GM19240 (cell line): ENCODE measurements at regions not wholly inside any gene's neighbourhood (a gene's known extent, or its start where the extent isn't known, plus 50 kb on each side); places are given as distances from the start of the nearest gene placed in this dataset.
"Not testable (repeated sequence)": the region's sequence is repeated elsewhere in the genome, so short reads cannot be mapped to it uniquely, and the experiment has no call there.

Experiments
- DNase-seq: peaks from one replicate; pipeline ENCODE4 v3.0.0; 2011; ENCODE audit warnings: low spot score; ENCODE audit not compliant: insufficient read length

GRCh38 chr13:74306496-74306895 lies 172.3 kb upstream of the KLF12 start:
- no peak for DNase-seq

DNA sequence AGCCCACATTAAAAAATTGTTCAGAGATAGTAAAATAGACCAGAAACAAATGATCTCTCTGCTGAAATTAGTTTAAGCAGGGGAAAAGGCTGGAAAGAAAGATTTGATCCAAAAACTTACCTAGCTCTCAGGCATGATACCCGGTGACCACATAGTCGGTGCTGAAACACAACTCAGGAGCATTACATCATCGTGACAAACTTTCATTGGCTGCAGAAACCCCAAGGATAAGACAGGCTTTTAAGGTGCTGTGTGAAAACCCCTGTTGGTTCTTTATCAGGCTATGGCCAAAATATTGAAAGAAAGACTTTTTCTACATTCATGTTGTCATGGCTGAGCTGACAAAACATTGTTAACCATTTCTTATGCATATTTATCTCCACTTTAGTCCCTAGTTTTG lies 171.7 kb upstream of the KLF12 start:
- no peak for DNase-seq

GRCh38 chr13:74301258-74301935 lies 167.2 kb upstream of the KLF12 start:
- no peak for DNase-seq

DNA sequence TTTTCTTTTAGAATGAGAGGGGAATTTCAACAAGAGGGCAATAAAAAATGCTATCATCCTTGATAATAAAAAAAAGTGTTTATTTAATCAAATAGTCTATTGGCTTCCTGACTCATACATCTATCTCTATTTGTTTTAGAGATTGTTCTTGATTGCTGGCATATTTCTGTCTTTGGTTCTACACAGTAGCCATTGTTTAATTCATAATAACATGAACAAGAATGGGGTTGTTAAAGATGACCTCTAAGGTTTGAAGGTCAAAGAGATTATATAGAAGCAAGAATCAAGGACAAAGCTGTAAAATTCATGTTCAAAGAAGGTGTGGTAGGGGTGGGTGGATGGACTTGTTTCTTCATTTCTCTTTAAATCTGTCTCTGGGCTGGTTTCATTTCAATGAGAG lies 166.0 kb upstream of the KLF12 start:
- no peak for DNase-seq

DNA sequence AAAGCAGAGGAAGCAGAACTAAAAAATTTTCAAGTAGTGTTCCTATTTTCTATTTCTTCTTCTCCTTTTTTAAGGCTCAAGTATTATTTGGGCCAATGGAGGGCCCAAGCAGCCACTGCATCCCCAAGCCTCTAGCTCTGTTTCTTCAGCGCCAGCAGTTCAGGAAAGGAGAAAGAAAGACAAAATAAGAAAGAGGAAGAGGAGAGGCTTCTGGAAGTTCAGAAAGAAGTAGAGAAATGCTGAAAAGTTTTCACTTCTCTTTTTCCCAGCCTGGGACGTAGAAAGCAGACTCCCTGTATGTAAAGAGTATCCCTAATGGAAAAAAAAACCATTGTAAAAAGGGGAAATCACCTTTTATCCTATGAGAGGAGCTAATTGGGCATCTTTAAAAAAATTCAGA lies 165.5 kb upstream of the KLF12 start:
- no peak for DNase-seq

- no peak for DNase-seq
These were observed 164.7 kb upstream of the KLF12 start for GRCh38 chr13:74298923-74299322.

DNA sequence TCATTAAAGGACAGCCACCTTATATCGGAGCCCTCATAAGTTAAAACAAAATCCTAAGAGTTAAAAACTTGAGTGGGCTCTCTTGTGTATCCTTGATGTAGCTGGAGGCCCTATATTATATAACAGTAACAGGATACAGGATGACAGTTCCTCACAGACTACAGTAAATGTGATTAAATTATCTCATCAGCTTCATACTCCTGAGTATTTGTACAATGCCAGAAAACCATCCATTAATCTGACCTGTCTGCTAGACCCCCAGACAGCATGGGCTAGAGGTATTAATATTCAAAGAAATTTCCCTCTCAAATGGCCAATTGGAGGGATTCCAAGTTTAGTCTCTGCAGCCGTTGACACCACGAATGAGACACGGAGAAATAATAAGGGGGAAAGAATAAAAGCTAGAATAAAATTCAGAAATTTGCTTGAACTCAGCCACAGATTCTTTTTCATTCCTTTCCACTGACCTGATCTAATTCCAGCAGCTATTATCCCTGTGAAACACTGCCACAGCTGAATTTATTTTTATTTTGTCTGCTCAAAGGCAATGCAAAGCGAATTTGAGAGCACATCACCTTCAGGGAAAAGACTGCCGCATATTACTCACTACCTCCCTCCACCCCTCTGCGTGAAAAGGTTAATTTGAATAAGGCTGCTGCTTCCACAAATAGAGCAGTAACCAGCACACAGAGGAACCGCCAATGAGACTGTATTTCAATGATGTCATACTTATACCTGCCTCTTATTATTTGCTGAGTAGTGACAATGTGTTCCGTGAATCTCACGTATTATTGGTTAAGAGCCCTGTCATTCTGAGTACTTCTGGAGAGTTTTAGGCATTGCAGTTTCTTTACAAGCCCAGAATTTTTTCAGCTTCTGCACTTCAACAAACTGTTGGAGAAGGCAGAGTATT lies 155.9 kb upstream of the KLF12 start:
- DNase-seq, result peak; percentile 5

- DNase-seq, result no peak
These were observed 154.9 kb upstream of the KLF12 start for GRCh38 chr13:74289107-74289506.

DNA sequence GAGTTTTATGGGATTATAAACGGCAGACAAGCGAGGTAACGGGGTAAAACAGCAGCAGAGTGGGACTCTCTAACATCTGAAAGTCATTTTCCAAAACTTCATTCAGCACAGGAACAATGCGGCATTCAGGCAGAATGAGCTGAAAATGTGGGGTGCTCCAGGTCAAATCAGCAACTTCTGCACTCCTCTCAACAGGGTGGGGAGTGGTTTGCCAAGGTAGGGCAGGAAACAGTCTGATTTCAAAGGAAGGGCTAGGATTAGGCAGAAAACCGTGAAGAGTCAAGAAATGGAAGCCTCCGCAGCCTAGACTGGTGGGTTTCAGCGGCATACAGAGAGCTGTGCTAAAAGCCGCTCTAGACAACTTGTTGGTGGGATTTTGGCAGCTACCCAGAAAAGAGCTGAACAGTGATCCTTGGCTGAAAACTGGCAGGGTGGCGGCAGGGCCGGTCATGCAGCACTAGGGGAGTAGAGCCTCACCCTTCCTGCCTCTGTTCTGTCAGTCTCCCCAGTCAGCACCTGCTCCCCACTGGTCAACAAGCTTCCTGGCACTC lies 154.2 kb upstream of the KLF12 start:
- no peak for DNase-seq

DNA sequence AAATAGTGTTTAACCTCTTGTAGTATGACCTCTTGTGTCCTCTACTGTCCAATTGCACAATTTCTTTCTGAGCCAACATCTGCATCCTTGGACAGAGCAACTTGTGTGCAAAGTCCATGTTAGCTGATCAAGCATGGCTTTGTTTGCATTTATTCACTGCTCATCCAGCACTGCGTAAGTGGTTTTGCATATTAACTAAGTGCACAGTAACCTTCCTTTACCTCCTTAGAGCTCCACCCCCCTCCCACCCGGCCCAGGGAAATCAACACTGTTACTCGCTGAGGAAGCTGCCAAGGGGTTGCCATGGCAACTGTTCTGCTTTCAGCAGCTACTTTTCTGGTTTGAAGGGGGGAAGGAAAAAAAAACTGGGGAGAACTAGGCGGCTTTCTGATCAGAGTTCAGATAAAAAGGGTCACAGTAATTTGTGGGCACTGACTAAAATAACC lies 153.5 kb upstream of the KLF12 start:
- DNase-seq, result peak; percentile 4

- DNase-seq, result no peak
These were observed 146.7 kb upstream of the KLF12 start for GRCh38 chr13:74280795-74281490.

DNA sequence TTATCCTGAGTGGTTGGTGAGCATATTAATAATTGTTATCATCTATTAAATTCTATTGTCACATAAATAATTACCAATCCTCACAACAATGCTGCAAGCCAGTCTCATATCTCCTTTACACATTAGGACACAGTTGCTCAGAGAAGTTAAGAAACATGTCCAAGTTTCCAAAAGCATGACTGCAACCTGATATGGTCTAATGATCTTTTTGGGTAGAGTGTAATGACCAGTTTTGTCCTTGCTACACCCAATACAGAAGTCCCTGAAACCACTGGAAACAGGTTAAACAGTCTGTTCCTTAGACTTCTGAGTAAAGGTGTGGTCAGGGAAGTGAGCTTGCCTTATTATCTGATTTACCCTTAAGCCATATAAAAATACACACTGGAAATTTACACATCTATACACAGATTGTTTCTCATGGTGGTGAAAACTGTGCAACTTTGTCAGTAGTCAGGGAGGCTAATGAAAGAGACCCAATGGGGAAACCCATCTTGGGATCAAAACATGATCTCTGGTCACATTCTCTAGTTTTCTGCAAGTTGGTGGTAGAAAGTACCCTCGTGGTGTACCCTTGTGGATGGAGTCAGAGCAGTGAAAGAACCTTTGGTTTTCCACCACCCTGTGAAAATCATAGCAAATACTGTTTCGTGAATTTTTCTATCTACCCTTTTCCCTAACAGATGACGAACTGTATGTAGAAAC lies 146.0 kb upstream of the KLF12 start:
- DNase-seq, result no peak

GRCh38 chr13:74278901-74279300 lies 144.7 kb upstream of the KLF12 start:
- no peak for DNase-seq

- DNase-seq, result no peak
These were observed 140.7 kb upstream of the KLF12 start for GRCh38 chr13:74274916-74275315.

DNA sequence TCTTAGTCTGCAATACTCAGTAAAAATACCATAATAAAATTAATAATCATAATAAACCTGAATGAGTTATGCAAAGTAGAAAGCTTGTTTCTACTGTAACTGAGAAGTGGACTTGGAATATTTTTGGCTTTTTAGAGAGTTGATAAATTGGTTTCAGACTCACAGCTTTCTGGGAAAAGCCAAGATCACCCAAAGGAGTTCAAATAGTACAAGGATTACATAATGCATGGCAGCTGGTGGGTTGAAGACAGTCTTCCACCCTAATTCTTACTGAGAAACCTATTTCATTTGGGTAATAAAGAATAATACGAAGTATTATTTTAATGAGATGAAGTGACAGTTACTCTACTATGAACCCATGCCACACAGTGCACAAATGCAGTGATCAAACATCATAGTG lies 139.4 kb upstream of the KLF12 start:
- DNase-seq, result no peak

- no peak for DNase-seq
These were observed 138.6 kb upstream of the KLF12 start for GRCh38 chr13:74272826-74273225.

DNA sequence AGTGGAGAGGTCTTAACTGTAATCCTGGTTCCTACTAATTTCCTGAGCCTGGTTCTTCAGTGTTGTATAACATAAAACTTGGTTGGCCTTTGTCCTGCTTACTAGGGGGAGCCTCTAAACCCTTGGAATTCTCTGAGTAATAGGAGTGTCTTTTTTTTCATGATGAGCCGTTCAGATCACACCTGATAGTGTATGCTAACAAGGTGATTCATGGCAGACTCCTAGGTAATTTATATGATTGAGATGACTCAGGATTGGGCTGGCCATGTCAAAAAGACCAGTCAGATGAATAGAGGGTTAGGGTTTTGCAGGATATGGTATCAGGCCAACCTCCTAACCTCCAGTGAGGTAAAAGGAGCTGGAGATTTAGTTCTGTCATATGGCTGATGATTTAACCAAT lies 135.8 kb upstream of the KLF12 start:
- no peak for DNase-seq

GRCh38 chr13:74266861-74267260 lies 132.7 kb upstream of the KLF12 start:
- no peak for DNase-seq

DNA sequence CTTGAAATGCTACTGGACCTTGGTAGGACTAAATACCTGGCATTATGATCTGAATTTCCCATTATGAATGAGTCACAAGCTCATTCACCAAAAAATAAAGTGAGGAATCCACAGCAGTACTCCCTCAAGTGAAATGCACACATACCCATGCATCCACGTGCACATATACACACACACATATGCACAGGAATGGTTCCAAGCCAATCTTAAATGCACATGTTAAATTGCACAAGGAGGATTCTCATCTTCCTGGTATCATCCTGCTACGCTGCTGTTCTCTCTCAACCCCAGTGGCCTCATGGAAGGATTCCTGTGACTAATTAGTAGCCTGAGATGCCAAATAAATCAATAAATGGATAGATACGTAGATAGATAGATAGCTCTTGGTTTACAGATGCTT lies 132.1 kb upstream of the KLF12 start:
- no peak for DNase-seq

DNA sequence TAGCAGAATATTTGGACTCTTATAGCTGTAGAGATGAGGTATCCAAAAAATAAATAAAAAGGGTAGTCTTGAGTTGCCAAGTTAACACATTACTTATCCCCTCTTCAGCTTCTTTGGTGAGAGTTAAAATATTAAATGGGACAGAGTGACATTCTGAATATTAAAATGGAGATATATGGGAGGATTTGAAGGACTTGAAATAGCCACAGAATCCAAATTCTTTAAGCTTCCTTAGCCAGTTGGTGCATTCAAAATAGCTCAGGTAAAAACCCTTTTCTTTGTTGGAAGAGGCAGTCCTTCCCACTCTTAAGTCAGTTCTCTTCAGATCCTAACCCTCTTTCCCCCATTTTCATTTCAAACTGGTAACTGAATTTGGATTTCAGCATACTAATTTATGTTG lies 130.1 kb upstream of the KLF12 start:
- no peak for DNase-seq

- DNase-seq, result not testable (repeated sequence)
These were observed 126.2 kb upstream of the KLF12 start for GRCh38 chr13:74260420-74260819.
